Neural progenitor cell (in vitro differentiated cells): ENCODE measurements at regions not wholly inside any gene's neighbourhood (a gene's known extent, or its start where the extent isn't known, plus 50 kb on each side); places are given as distances from the start of the nearest gene placed in this dataset.

Experiments
- DNase-seq: peaks from one replicate; pipeline ENCODE4 v3.0.0-alpha.2; 2016; ENCODE audit warnings: low spot score
- H2AFZ ChIP-seq: fragments of 200-600 bp; sonication (generic); replicated peaks from 2 replicates; pipeline ENCODE4 v1.6.1; 2016; ENCODE audit warnings: antibody characterized with exemption
- H3F3A ChIP-seq: fragments of 200-600 bp; sonication (generic); 2 replicates; pipeline ENCODE4 v1.6.1; 2016; ENCODE audit warnings: antibody characterized with exemption, low read depth
- H3K27ac ChIP-seq: fragments of 200-600 bp; sonication (generic); 2 replicates; pipeline ENCODE4 v1.5.1; 2016; ENCODE audit warnings: mild to moderate bottlenecking
- H3K27me3 ChIP-seq: fragments of 200-600 bp; sonication (generic); 2 replicates; pipeline ENCODE4 v1.6.1; 2016; ENCODE audit warnings: mild to moderate bottlenecking, moderate library complexity
- H3K36me3 ChIP-seq: fragments of 200-600 bp; sonication (generic); 2 replicates; pipeline ENCODE4 v1.5.1; 2016
- H3K4me1 ChIP-seq: fragments of 200-600 bp; sonication (generic); 2 replicates; pipeline ENCODE4 v1.6.1; 2016; ENCODE audit warnings: mixed run types
- H3K4me2 ChIP-seq: fragments of 200-600 bp; sonication (generic); 2 replicates; pipeline ENCODE4 v1.6.1; 2016
- H3K4me3 ChIP-seq: fragments of 200-600 bp; sonication (generic); 2 replicates; pipeline ENCODE4 v1.5.1; 2016
- H3K79me2 ChIP-seq: fragments of 200-600 bp; sonication (generic); 2 replicates; pipeline ENCODE4 v1.6.1; 2016; ENCODE audit warnings: low read depth
- H3K9ac ChIP-seq: fragments of 200-600 bp; sonication (generic); 2 replicates; pipeline ENCODE4 v1.6.1; 2016
- H3K9me3 ChIP-seq: fragments of 200-600 bp; sonication (generic); 2 replicates; pipeline ENCODE4 v1.5.1; 2016; ENCODE audit warnings: low read depth
- H4K20me1 ChIP-seq: fragments of 200-600 bp; sonication (generic); 2 replicates; pipeline ENCODE4 v1.6.1; 2016; ENCODE audit warnings: low read depth
- H3K27ac Mint-ChIP-seq: 3 replicates; pipeline ENCODE4 v1.8.0; 2021; ENCODE audit warnings: mixed read lengths
- H3K27me3 Mint-ChIP-seq: 2 replicates; pipeline ENCODE4 v1.8.0; 2022; ENCODE audit warnings: low read depth, mild to moderate bottlenecking, inconsistent platforms, moderate library complexity, mixed read lengths; ENCODE audit not compliant: insufficient read depth
- H3K36me3 Mint-ChIP-seq: 3 replicates; pipeline ENCODE4 v1.8.0; 2021; ENCODE audit warnings: mixed read lengths
- H3K4me1 Mint-ChIP-seq: 3 replicates; pipeline ENCODE4 v1.8.0; 2021; ENCODE audit warnings: mixed read lengths
- H3K4me3 Mint-ChIP-seq: 3 replicates; pipeline ENCODE4 v1.8.0; 2021; ENCODE audit warnings: mild to moderate bottlenecking, moderate library complexity, mixed read lengths
- H3K9me3 Mint-ChIP-seq: 3 replicates; pipeline ENCODE4 v1.8.0; 2020; ENCODE audit warnings: mixed read lengths
- EZH2 ChIP-seq: fragments of 200-600 bp; sonication (generic); IDR thresholded peaks from 2 replicates; pipeline ENCODE4 v1.6.1; 2017; ENCODE audit warnings: antibody characterized with exemption, mild to moderate bottlenecking, moderate library complexity
- EZH2phosphoT487 ChIP-seq: fragments of 200-600 bp; sonication (generic); IDR thresholded peaks from 2 replicates; pipeline ENCODE4 v1.6.1; 2017; ENCODE audit warnings: antibody characterized with exemption
- TF ChIP-seq, protein P1 (sequence below): fragments of 200-600 bp; sonication (generic); IDR thresholded peaks from 2 replicates; pipeline ENCODE4 v1.5.1; 2017; ENCODE audit warnings: antibody characterized with exemption, mild to moderate bottlenecking

DNA sequence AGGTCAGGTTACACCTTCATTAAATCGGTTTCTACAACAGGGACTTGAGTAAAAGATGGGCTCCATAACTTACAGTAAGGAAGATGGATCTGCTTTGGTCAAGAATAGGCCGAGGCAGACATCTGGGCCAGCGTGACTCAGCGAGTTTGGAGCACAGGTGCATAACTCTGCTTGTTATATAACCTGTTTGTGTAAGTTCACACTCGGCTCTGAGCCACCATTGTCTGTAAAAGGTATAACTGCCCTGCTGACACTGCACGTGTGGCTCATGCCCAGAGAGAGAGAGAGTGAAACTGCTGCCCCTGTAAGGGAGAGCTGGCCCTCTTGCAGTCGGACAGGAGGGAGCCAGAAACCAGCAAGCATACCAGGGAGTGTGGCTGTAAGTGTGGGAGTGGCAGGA, 737.9 kb upstream of the SLC35B3 start:
- no peak overlapping the region for H3K9ac ChIP-seq
- H3K79me2 ChIP-seq, result no peaks in the 10 kb centered on the region
- H3K9me3 ChIP-seq, result no peaks in the 10 kb centered on the region
- no peak for TF ChIP-seq EZH2phosphoT487
- TF ChIP-seq, protein P1, sequence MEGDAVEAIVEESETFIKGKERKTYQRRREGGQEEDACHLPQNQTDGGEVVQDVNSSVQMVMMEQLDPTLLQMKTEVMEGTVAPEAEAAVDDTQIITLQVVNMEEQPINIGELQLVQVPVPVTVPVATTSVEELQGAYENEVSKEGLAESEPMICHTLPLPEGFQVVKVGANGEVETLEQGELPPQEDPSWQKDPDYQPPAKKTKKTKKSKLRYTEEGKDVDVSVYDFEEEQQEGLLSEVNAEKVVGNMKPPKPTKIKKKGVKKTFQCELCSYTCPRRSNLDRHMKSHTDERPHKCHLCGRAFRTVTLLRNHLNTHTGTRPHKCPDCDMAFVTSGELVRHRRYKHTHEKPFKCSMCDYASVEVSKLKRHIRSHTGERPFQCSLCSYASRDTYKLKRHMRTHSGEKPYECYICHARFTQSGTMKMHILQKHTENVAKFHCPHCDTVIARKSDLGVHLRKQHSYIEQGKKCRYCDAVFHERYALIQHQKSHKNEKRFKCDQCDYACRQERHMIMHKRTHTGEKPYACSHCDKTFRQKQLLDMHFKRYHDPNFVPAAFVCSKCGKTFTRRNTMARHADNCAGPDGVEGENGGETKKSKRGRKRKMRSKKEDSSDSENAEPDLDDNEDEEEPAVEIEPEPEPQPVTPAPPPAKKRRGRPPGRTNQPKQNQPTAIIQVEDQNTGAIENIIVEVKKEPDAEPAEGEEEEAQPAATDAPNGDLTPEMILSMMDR, result no peak
- no peak for TF ChIP-seq EZH2
- no peak for DNase-seq
- no peaks in the 10 kb centered on the region for H3K36me3 ChIP-seq
- peaks cover 10% of the 10 kb centered on the region for H3K9me3 Mint-ChIP-seq
- no peak overlapping the region for H3K4me3 Mint-ChIP-seq
- H3F3A ChIP-seq, result no peaks in the 10 kb centered on the region
- no peaks in the 10 kb centered on the region for H4K20me1 ChIP-seq
- no peaks in the 10 kb centered on the region for H3K36me3 Mint-ChIP-seq
- no peaks in the 10 kb centered on the region for H3K4me1 ChIP-seq
- no peak overlapping the region for H3K4me2 ChIP-seq
- no peak overlapping the region for H3K4me3 ChIP-seq
- H3K27me3 ChIP-seq, result no peaks in the 10 kb centered on the region
- peaks cover 2% of the 10 kb centered on the region for H3K27me3 Mint-ChIP-seq
- H3K27ac Mint-ChIP-seq, result no peak overlapping the region
- no peaks in the 10 kb centered on the region for H3K4me1 Mint-ChIP-seq
- no peak overlapping the region for H2AFZ ChIP-seq
- H3K27ac ChIP-seq, result no peak overlapping the region

DNA sequence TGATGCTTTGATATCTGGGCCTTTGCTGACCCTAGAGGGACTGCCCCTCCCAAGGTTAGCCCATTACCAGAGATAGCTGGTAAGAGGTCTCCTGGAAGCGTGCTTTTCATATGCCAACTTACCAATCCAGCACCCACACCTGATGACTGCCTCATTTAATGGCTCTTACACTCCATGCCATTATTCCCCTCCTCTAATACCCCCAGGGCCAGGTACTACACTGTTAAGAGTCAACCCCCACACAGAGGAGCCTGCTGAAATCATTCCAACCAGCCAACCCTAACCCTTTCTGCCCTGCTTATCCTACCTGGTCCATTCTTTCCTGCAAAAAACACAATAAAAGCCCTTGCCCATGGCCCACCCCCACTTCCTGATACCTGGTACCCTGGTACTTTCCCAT, 736.8 kb upstream of the SLC35B3 start:
- H3K4me2 ChIP-seq, result no peak overlapping the region
- TF ChIP-seq, protein P1, result no peak
- TF ChIP-seq EZH2phosphoT487 (no peak), EZH2 (no peak)

DNA sequence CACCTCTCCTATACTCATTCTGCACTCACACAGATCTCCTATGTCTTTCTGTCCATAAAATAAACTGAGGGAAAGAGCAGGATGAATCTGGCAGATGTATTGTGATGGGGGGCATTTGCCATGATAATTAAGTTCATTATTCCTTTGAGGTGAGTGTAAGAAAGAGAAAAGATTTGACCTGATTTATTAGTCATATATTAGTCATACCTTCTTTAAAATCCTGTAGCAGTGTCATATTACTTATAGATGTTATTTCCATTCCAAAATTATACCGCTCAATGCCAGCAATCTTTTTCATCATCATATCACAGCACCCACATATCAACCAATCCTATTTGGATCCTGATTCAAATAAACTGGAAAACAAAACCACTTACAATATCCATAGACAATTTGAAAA, 733.3 kb upstream of the SLC35B3 start:
- no peaks in the 10 kb centered on the region for H3F3A ChIP-seq
- no peaks in the 10 kb centered on the region for H3K27me3 Mint-ChIP-seq
- H3K36me3 ChIP-seq, result no peaks in the 10 kb centered on the region
- H3K4me1 ChIP-seq, result no peaks in the 10 kb centered on the region
- TF ChIP-seq, protein P1, result no peak
- TF ChIP-seq EZH2 (no peak), EZH2phosphoT487 (no peak)
- H3K36me3 Mint-ChIP-seq, result no peaks in the 10 kb centered on the region
- H3K27ac ChIP-seq, result no peak overlapping the region
- H3K4me2 ChIP-seq, result no peak overlapping the region
- H3K9me3 Mint-ChIP-seq, result peaks cover 10% of the 10 kb centered on the region
- H3K9me3 ChIP-seq, result no peaks in the 10 kb centered on the region
- H3K4me3 Mint-ChIP-seq, result no peak overlapping the region
- H3K4me1 Mint-ChIP-seq, result no peaks in the 10 kb centered on the region
- H3K79me2 ChIP-seq, result no peaks in the 10 kb centered on the region
- H3K27me3 ChIP-seq, result no peaks in the 10 kb centered on the region
- H2AFZ ChIP-seq, result no peak overlapping the region
- H3K4me3 ChIP-seq, result no peak overlapping the region
- DNase-seq, result no peak
- H3K27ac Mint-ChIP-seq, result no peak overlapping the region
- H4K20me1 ChIP-seq, result no peaks in the 10 kb centered on the region
- H3K9ac ChIP-seq, result no peak overlapping the region

More for the DNA sequence above, 736.8 kb upstream of the SLC35B3 start:
- H3K79me2 ChIP-seq, result no peaks in the 10 kb centered on the region
- H3K9ac ChIP-seq, result no peak overlapping the region
- H3K4me3 Mint-ChIP-seq, result no peak overlapping the region
- H3K36me3 Mint-ChIP-seq, result no peaks in the 10 kb centered on the region
- no peak overlapping the region for H3K27ac ChIP-seq
- no peaks in the 10 kb centered on the region for H3K9me3 ChIP-seq
- H3K4me1 ChIP-seq, result no peaks in the 10 kb centered on the region
- no peaks in the 10 kb centered on the region for H3K36me3 ChIP-seq
- no peaks in the 10 kb centered on the region for H4K20me1 ChIP-seq
- no peaks in the 10 kb centered on the region for H3K27me3 ChIP-seq
- no peak overlapping the region for H2AFZ ChIP-seq
- peaks cover 2% of the 10 kb centered on the region for H3K27me3 Mint-ChIP-seq
- no peak overlapping the region for H3K27ac Mint-ChIP-seq
- H3F3A ChIP-seq, result no peaks in the 10 kb centered on the region
- DNase-seq, result no peak
- peaks cover 10% of the 10 kb centered on the region for H3K9me3 Mint-ChIP-seq
- no peaks in the 10 kb centered on the region for H3K4me1 Mint-ChIP-seq
- H3K4me3 ChIP-seq, result no peak overlapping the region
